ENCODE measurements at regions not wholly inside any gene's neighbourhood (a gene's known extent, or its start where the extent isn't known, plus 50 kb on each side); places are given as distances from the start of the nearest gene placed in this dataset.

GRCh38 chr4:175504318-175504717, 307.7 kb downstream of the GPM6A start:
- H3K36me3 Mint-ChIP-seq = no peaks in the 10 kb centered on the region
- TF ChIP-seq, protein P1, sequence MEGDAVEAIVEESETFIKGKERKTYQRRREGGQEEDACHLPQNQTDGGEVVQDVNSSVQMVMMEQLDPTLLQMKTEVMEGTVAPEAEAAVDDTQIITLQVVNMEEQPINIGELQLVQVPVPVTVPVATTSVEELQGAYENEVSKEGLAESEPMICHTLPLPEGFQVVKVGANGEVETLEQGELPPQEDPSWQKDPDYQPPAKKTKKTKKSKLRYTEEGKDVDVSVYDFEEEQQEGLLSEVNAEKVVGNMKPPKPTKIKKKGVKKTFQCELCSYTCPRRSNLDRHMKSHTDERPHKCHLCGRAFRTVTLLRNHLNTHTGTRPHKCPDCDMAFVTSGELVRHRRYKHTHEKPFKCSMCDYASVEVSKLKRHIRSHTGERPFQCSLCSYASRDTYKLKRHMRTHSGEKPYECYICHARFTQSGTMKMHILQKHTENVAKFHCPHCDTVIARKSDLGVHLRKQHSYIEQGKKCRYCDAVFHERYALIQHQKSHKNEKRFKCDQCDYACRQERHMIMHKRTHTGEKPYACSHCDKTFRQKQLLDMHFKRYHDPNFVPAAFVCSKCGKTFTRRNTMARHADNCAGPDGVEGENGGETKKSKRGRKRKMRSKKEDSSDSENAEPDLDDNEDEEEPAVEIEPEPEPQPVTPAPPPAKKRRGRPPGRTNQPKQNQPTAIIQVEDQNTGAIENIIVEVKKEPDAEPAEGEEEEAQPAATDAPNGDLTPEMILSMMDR (IDR thresholded peaks at IDR 0.05) = no peak
- H3K4me1 Mint-ChIP-seq = no peaks in the 10 kb centered on the region
- Histone ChIP-seq H3K27ac (ENCODE audit: low read length) (no peak overlapping the region), H3K9me3 (ENCODE audit: control insufficient read depth, insufficient read depth, low read length) (peaks cover 8% of the 10 kb centered on the region), H3K27me3 (ENCODE audit: control insufficient read depth, insufficient read depth, low read length) (no peaks in the 10 kb centered on the region), H3K36me3 (ENCODE audit: control insufficient read depth, insufficient read depth, low read length) (no peaks in the 10 kb centered on the region), H3K4me1 (ENCODE audit: control insufficient read depth, insufficient read depth, low read length) (no peaks in the 10 kb centered on the region), H3K4me3 (ENCODE audit: low read length) (no peak overlapping the region)
- no peak overlapping the region for H3K4me3 Mint-ChIP-seq
- intact Hi-C loops (cut with micrococcal nuclease) = no loop called here
- no peak for ATAC-seq
- H3K9me3 Mint-ChIP-seq = peaks cover 14 to 24% of the 10 kb centered on the region in 2 donors
- no peaks in the 10 kb centered on the region for H3K27me3 Mint-ChIP-seq (ENCODE audit: low read depth in 2 of 2)
- H3K27ac Mint-ChIP-seq = no peak overlapping the region
- no peak for DNase-seq

DNA sequence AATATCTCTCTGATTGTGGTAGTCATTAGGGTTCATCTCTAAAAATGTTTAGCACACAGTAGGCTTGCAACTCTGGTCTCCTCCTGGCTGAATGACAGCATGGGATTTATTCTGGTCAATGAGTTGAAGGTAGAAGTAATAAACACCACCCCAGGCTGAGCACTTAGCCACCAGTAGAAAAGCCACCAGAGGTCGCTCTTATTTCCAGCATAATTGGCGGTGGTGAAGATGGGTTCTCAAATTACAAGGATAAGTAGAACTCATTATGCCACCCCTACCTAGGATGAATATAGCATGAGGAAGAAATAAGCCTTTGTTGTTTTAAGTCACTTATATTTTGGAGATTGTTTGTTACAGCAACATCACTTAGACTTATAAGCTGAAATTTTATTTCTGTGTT, 302.7 kb downstream of the GPM6A start:
- no peaks in the 10 kb centered on the region for H3K4me1 ChIP-seq (ENCODE audit: control insufficient read depth, insufficient read depth, low read length)
- ATAC-seq (no peak), DNase-seq (no peak)
- no peaks in the 10 kb centered on the region for H3K9me3 ChIP-seq (ENCODE audit: control insufficient read depth, insufficient read depth, low read length)
- no CpG with 5 or more reads among the region's 2 CpGs for WGBS (ENCODE audit: insufficient coverage)
- Mint-ChIP-seq H3K4me1 (no peaks in the 10 kb centered on the region), H3K27ac (no peak overlapping the region), H3K27me3 (ENCODE audit: low read depth in 2 of 2) (no peaks in the 10 kb centered on the region), H3K36me3 (no peaks in the 10 kb centered on the region), H3K4me3 (no peak overlapping the region), H3K9me3 (peaks cover 11 to 16% of the 10 kb centered on the region in 2 donors)
- intact Hi-C loops (cut with micrococcal nuclease) = no loop called here
- H3K36me3 ChIP-seq (ENCODE audit: control insufficient read depth, insufficient read depth, low read length) = no peaks in the 10 kb centered on the region
- no peak overlapping the region for H3K4me3 ChIP-seq (ENCODE audit: low read length)
- H3K27me3 ChIP-seq (ENCODE audit: control insufficient read depth, insufficient read depth, low read length) = no peaks in the 10 kb centered on the region
- H3K27ac ChIP-seq (ENCODE audit: low read length) = no peak overlapping the region
- TF ChIP-seq, protein P1 (IDR thresholded peaks at IDR 0.05) = no peak

GRCh38 chr4:175511861-175512260, 300.2 kb downstream of the GPM6A start:
- Mint-ChIP-seq H3K9me3 (peaks cover 8 to 11% of the 10 kb centered on the region in 2 donors), H3K36me3 (no peaks in the 10 kb centered on the region), H3K27ac (no peak overlapping the region), H3K4me3 (no peak overlapping the region), H3K27me3 (ENCODE audit: low read depth in 2 of 2) (no peaks in the 10 kb centered on the region), H3K4me1 (no peaks in the 10 kb centered on the region)
- 100% methylated on average over 1 of the region's 1 CpG for WGBS (ENCODE audit: insufficient coverage)
- H3K36me3 ChIP-seq (ENCODE audit: control insufficient read depth, insufficient read depth, low read length) = no peaks in the 10 kb centered on the region
- H3K27me3 ChIP-seq (ENCODE audit: control insufficient read depth, insufficient read depth, low read length) = no peaks in the 10 kb centered on the region
- ATAC-seq (no peak), DNase-seq (no peak)
- no peaks in the 10 kb centered on the region for H3K9me3 ChIP-seq (ENCODE audit: control insufficient read depth, insufficient read depth, low read length)
- TF ChIP-seq, protein P1 (IDR thresholded peaks at IDR 0.05) = no peak
- no peaks in the 10 kb centered on the region for H3K4me1 ChIP-seq (ENCODE audit: control insufficient read depth, insufficient read depth, low read length)
- intact Hi-C loops (cut with micrococcal nuclease) = no loop called here
- H3K27ac ChIP-seq (ENCODE audit: low read length) = no peak overlapping the region
- no peak overlapping the region for H3K4me3 ChIP-seq (ENCODE audit: low read length)

- DNase-seq (no peak), ATAC-seq (no peak)
- no peaks in the 10 kb centered on the region for H3K27me3 ChIP-seq (ENCODE audit: control insufficient read depth, insufficient read depth, low read length)
- H3K36me3 Mint-ChIP-seq = no peaks in the 10 kb centered on the region
- no peak overlapping the region for H3K4me3 Mint-ChIP-seq
- H3K27me3 Mint-ChIP-seq (ENCODE audit: low read depth in 2 of 2) = no peaks in the 10 kb centered on the region
- WGBS (ENCODE audit: insufficient coverage) = 90% methylated on average over 2 of the region's 5 CpGs
- H3K27ac Mint-ChIP-seq = no peak overlapping the region
- no peaks in the 10 kb centered on the region for H3K9me3 ChIP-seq (ENCODE audit: control insufficient read depth, insufficient read depth, low read length)
- H3K36me3 ChIP-seq (ENCODE audit: control insufficient read depth, insufficient read depth, low read length) = no peaks in the 10 kb centered on the region
- no peaks in the 10 kb centered on the region for H3K4me1 ChIP-seq (ENCODE audit: control insufficient read depth, insufficient read depth, low read length)
- H3K4me3 ChIP-seq (ENCODE audit: low read length) = no peak overlapping the region
- no peak overlapping the region for H3K27ac ChIP-seq (ENCODE audit: low read length)
- H3K4me1 Mint-ChIP-seq = no peaks in the 10 kb centered on the region
- TF ChIP-seq, protein P1 (IDR thresholded peaks at IDR 0.05) = no peak
- intact Hi-C loops (cut with micrococcal nuclease) = no loop called here
- peaks cover 6 to 9% of the 10 kb centered on the region in 2 donors for H3K9me3 Mint-ChIP-seq
Measured at GRCh38 chr4:175514174-175514573, 297.9 kb downstream of the GPM6A start.

Data from natural killer cell (primary cell).